EH (cell line): ENCODE measurements at regions not wholly inside any gene's neighbourhood (a gene's known extent, or its start where the extent isn't known, plus 50 kb on each side); places are given as distances from the start of the nearest gene placed in this dataset.

ENCODE experiments used
- DNase-seq: peaks from one replicate; pipeline ENCODE4 v3.0.0-alpha.2; 2015; ENCODE audit warnings: low read depth

DNA sequence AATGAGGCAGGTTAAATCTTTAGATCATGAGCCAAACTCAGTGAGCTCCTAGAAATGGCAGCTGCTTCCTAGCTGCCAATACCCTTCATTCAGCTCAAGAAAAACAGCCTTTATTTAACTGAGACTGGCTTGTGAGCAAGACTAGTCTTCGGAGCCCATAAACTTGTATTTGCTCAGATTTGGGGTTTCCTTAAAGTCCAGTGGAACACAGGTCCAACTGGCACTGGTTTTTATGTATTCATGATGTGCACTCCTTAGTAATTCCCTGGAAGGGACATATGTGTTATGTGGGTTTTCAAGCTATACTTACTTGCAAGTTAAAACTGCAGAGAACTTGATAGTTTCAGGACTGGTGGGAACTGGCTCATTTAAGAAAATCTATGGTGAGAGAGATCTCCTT is 380.1 kb upstream of the TMEM132C start:
- DNase-seq = no peak

DNA sequence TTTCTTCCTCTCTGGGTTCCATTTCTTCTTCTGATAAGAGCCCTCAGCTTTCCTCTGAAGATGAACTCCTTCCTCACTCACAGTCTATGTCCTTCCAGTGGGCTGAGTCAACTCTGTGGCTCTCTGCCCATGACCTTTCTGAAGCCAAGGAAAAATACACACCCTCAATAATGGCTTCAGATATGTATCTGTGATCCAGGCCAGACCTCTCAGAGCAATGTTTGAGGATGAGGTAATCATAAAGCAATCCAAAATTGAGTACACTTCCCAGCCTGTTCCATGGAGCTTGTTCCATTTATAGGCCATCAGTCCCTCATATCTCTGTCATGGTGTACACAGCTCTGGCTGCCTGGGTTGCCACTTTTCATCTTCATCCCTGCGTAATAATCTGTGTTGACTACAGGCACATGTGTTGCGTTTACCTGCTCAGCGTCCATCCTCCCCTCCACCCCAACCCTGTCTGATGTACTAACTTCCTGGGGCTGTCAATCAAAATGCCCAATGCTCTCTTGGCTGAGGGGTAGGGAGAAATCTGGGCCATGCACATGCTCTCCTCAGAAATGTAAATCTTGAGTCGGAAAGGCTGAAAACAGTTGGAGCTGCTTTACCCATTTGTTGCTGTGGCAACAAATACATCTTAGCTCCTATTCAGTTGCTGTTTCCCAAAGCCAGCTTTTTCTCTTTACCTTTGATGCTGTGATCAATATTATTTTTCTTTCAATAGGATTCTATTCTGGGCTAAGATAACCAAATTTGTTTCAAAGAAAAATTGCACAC is 377.8 kb upstream of the TMEM132C start:
- DNase-seq = peak; percentile 75

DNA sequence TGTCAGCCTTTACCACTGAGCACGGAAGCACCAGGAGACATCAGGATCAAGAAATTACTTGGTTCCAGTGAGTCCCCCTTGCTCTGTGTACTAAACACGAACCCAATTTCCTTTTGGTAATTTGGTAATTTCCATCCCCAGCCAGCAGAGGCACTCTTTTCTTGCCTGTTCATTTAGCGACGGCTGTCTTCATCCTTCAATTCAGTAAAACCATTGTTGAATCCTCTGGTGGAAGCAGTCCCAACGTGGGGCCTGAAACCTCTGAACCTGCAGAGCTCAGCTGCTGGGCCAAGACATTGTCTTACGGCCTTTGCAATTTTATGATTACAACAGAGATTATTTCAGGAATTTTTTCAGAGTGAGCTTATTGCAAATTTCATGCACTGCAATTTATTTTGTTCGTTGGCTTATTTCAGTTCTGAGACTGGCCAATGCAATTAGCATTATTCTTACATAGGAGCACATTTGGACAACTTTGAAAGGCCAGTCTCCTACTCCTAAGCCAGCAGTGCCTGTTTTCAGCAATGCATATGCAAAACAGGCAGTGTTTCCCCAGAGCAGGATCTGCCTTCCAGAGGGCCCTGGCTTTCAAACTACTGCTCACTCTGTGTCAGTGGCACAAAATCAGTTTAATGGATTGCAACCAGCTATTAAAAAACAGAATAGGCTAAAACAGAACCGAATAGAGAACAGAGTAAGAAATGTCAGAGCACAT is 372.9 kb upstream of the TMEM132C start:
- no peak for DNase-seq

DNA sequence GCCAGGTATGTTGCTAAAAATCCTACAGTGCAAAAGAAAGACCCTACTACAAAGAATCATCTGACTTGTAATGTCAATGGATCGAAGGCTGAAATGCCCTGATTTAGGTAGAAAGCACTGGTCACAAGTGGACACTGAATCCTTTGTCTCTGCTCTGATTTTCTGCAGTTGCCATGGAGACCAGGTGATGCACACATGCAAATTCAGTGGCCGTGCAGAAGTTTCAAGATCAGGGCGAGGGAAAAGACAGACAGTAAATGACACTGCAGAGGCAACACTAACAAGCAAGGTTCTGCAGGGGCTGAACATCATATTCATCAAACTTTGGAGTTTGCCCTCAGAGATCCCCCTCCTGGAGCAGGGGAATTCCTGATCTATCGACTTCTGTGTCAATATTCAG is 370.3 kb upstream of the TMEM132C start:
- no peak for DNase-seq

DNA sequence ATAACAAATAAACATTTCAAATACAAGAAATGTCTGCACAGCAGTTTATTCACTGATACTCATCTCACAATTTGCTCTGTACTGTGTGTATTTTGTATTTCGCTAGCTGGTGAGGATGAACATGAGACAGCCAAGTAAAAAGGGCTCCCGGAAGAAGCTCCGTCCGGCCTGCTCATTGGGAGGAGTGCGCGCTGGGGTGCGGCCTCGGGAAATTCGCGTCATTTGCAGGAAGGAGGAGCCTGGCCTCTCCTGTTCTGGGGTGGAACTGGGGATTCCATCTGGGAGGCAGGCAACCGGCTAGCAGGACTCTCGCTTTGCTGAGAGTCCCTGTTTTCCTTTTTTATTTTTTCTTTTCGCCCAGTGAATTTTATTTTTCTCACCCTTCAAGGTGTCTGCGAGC is 368.4 kb upstream of the TMEM132C start:
- DNase-seq = no peak

DNA sequence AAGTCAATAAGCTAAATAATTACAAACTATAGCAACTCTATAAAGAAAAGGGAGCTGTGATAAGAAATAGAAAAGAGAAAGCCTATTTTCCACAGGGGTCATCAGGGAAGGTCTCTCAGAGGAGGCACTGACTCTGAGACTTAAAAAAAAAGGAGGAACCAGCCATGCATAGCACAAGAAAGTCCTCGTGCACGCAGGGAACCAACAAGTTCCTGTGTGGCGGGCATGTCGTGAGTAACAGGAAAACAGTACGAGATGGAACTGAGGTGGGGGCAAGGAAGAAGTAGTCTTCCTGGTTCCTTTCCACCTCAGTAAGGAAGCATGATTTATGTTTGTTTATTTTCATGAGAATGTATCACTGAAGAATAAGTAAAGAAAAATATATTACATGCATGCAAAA is 367.0 kb upstream of the TMEM132C start:
- no peak for DNase-seq

DNA sequence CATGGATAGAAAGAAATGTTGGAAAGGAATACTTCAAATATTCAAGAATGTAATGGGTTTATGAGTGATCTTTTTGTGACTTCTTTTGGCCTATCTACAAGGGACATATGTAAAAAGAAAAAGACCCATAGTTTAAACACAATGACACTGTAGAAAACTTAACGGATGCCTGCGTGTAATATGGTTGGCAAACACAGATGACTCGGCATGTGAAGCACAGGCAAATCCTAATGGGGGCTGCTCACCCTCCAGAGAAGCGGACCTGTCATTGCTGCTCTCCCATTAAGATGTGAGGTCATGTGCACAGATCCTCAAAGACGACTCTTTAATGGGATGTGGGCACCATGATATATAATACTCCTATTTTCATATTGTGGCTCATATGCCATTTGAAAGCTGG is 366.6 kb upstream of the TMEM132C start:
- DNase-seq = no peak

DNA sequence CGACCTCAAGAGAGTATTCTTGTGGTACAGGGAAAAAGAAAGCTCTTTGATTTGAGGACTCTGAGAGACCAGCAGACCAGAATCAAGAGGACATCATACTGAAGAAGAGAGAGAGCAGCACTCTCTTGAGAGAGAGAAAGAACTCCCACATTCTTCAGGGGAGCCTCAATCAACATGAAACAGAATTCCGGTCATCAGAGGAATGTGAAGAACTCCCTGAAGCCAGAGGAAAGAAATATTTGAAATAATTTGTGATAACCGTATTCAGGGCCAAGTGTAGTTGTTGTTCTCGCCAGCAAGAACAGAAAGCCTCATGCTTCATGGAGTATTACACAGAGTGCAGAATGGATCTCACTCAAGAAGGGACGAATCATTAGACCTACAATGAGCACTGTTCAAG is 363.8 kb upstream of the TMEM132C start:
- peak; percentile 73 for DNase-seq

DNA sequence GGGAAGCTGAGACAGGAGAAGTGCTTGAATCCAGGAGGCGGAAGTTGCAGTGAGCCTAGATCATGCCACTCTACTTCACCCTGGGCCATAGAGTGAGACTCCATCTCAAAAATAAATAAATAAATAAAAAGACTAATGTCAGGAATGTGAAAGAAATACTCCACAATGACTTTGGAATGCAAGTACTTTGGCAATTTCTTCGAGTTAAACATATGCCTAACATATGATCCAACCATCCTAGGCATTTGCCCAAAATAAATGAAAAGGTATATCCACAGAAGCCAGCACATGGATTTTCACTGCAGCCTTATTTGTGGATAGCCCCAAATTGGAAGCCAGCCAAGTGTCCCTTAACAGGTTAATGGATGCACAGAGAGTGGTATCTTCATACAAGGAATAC is 357.9 kb upstream of the TMEM132C start:
- DNase-seq = peak; percentile 62

DNA sequence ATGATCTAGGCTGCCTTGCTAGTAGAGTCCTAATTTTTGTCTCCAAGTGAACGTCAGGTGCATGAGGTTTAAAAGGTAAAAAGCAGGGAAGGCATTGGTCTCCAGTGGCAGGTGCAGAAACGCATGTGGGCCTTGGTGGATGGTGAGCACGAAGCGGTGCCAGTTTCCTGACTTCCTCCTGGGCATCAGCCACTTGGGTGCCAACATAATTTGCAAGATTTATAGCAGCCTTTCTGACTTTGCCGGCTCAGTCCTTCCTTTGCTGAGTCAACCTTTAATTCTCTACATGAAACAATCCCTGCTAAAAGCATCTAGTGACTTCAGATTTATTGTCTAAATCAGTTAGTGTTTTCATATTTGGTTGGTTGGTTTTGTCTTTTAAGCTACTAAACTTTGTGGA is 355.7 kb upstream of the TMEM132C start:
- DNase-seq = no peak

DNA sequence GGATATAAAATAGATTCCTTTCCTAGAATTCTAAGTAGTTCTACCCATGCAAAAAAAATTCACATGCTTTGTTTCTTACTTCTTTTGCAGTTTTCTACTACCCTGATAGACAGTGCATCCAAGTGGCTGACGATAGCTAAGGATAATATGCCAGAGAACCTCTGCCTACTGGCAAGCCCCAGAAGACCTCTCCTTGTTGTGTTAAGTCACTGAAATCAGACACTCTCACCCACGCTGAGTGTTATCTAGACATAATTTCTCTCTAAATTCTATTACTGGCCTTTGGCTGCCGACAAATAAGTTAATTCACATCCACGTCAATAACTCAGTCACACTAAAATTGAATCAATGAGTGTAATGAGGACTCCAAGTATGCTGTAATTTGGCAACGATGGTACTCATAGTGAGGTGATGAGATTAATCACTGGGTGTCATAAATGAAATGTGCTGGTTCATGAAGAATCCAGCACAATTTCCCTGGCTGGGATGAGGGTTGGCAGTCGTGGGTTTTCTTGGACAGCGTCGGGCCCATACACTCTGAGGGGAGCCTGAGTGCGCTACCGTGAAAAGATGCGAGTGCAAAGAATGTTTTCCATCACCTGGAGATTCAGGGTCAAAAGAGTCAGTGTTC is 354.8 kb upstream of the TMEM132C start:
- DNase-seq = no peak

DNA sequence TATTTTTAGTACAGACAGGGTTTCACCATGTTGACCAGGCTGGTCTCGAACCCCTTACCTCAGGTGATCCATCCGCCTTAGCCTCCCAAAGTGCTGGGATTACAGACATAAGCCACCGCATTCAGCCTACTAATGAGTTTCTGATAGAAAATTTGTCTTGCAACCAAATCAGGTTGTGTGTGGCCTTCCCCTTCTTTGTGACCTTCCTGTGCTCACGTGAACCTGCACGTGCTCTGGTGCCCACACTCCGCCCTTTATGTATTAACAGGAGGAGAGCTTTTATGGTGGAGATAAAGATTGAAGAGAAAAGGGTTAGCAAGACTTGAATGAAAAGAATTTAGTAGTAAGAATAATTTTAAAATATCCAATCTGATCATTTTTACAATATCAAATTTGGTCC is 343.5 kb upstream of the TMEM132C start:
- DNase-seq = no peak

DNA sequence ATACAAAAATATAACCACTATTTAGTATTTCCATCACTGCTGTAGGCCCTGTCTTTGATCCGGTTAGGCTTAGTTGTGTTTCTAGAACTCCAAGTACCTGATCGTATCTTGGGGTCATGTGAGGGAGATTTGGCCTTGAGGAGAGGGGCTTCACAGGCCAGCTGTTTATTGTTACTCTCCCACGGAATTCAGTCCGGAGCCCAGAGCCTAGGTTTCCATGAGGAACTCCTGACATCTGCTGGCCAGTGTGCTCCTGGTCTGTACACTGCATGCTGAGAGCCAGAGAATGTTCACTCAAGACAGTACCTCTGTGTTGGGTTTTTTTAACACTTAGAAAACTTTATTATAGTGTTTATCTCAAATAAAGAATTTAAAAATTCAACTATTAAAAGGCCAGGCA is 341.0 kb upstream of the TMEM132C start:
- DNase-seq = peak; percentile 50

DNA sequence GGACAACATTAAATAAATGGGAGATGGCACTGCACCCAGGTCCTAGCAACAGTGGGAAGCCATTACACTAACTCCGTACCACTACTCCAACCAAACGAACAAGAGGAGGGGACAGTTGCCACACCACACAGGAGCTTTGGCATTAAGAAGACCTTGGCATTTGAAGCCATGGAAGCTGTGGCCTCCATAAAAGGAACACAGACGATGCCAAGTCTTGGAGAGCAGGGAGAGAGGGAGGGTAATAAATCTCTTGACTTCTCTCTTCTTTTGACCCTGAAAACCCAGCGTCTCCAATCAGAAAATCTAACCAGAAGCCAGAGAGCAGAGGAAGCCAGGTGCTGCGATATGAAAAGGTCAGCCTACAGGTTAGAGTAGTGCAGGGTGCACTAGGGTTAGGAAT is 338.8 kb upstream of the TMEM132C start:
- no peak for DNase-seq

DNA sequence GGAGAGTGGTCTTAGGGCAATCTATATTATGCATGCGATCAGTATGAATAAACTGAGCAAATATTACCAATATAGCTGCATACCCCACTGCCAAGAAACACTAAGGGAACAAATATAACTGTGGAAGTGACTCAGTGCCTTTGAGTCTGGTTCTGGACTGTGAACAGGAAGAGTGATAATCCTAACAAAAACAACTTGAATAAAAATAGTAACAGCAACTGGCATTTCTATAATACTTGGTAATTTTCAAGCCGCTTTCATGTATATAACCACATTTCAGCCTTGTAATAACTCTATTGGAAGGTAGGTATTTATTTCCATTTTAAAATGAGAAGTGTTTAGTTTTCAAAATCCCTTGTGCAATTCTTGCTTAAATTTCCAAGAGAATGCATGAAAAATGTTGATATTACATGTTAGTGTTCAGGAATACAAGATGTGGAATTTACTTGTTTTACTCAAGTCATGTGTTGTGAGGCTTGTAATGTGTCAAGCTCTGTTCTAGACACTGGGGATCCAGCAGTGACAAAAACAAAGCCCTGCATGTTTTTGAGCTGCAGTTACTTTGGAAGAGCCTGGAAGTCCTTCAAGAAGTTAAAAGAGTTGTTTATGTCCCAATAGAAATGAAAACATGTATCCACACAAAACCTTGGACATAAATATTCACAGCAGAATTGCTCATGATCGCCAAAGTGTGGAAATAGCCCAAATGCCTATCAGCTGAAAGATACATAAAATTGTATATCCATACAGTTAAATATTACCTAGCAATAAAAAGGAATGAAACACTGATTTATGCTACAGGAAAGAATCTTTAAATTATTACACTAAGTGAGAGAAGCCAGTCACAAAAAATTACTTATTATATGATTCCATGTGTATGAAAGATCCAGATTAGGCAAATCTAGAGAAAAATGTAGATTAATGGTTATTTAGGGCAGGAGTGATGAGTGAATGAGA is 338.1 kb upstream of the TMEM132C start:
- peak; percentile 63 for DNase-seq

DNA sequence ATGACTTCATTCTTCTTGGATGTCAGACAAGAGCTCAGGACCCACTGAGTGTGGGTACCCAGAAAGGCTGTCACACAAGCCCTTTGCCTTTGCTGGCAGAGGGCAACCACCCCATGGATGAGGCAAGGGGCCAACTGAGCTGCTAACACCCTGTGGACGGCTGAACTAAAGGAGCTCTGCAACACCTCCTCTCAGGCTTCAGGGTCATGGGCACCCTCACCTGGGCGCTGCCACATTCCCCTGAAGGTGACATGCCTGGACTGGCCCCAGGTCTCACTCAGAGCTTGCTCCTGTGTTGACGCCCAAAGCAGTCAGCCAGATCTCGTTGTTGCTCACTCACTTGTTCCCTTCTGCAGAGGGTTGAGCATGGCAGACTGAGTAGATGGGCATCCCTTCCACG is 336.8 kb upstream of the TMEM132C start:
- no peak for DNase-seq

DNA sequence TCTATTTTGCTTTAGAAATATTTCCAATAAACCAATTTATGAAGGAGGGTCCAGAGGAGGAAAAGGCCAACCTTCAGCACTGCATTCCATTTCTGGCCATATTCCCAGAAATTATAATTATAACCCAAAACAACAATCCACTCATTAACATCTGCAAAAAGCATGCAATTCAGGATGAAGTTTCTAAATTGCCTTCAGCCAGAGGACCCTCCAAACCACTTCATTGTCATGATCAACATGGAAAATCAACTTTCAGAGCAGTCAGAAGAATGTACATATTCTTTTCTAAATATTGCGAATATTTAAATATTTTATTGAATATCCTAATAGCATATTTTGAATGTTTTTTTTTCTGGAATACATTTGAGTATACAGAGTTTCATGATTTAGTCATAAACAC is 332.6 kb upstream of the TMEM132C start:
- no peak for DNase-seq

DNA sequence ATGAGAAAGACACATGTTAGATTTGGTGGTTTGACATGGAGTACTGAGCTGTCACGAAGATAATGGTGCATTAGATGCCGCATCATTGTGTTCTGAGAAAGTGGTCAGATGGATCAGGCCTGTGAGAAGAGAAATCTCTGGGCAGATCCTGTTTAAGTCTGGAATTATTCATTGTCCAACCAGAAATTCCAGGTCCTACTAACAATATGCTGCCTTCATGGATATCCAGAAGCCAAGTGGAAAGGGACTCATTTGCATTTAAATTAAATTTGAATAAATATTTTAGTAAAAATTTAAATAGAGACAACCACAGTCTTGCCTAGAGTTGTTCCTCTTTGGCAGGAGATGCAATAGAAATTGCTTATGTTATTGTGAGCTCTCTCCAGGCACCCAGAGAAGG is 330.5 kb upstream of the TMEM132C start:
- DNase-seq = no peak

DNA sequence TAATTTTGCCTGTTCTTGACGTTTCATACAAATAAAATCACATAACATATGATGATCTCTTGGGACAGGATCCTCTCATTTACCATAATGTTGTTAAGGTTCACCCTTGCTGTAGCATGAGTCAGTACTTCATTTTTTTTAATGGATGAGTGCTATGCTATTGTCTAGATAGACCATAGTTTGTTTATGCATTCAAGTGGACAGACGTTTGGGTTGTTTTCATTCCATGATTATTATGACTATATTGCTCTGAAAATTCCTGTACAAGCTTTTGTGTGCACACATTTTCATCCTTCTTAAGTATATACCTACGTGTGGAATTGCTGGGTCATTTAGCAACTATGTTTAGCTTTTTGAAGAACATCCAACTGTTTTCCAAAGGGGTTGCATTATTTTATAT is 325.6 kb upstream of the TMEM132C start:
- peak; percentile 42 for DNase-seq

DNA sequence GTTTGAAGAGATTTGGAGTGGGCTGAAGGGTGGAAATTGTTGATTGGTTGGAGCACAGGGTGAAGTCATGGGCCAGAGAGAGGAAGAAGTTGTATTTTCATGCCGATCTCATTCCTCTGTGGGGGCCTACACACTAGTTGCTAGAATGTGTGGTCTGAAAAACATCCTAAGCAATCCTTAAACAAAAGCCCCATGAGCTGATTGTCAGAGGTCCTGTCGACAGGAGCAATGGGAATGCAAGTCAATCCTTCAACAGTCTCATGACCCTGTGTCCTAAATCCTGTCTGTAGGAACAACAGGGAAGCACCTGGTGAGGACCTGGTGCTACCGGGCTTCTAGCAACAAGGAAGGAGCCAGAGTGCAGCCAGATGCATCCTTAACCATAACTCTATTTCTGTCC is 324.0 kb upstream of the TMEM132C start:
- DNase-seq = no peak

DNA sequence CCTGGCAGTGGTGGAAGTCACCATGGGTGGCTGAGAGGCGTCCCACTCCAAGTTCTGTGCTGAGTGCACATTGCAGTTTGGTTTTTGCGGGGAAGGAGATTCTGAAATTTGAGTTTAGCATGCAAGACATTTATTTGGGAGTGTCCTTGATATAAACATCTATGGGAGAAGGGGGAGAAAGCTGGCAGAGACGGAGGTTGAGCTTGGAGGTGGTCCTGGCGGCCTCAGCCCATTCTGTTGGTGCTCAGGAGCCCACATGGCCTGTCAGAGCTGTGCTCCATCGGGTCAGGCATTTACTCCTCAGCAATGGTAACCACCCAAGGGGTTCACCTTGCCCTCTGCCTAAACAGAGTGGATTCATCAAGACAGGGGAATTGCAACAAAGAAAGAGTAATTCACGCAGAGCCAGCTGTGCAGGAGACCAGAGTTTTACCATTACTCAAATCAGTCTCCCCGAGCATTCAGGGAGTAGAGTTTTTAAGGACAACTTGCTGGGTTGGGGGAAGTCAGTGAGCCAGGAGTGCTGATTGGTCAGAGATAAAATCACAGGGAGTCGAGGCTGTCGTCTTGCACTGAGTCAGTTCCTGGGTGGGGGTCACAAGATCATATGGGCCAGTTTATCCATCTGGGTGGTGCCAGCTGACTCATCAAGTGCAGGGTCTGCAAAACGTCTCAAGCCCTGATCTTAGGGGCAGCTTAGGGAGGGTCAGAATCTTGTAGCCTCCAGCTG is 323.3 kb upstream of the TMEM132C start:
- peak; percentile 89 for DNase-seq
